ENCODE measurements at regions not wholly inside any gene's neighbourhood (a gene's known extent, or its start where the extent isn't known, plus 50 kb on each side); places are given as distances from the start of the nearest gene placed in this dataset.
"Not testable (repeated sequence)": the region's sequence is repeated elsewhere in the genome, so short reads cannot be mapped to it uniquely, and the experiment has no call there.

DNA sequence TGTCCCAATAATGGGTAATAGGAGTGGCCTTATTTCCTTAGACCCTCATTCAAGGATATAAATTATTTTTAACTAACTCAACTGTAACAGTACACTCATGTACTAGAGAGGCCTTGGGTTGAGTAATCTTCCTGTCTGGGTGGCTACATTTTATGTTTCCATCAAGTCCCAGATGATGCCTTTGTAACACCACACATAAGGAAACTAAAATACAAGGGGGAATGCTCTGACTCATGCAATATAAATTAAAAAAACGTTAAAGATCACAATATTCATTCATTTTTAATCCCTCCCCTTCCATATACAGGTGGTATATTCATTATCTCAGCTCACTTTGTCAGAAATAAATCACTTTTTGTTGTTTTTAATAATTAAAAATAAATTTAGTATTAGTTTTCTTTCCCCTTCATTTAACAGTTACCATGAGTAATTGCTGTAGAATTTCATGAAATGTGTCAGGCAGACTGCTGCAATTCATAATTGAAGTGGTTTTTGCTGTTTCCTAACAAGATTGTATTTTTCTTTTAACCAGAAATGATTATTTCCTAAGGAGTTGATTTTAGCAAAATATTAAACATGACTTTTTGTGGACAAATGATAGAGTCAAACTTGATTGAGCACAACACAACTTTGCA, 1403.6 kb downstream of the SUCLG1 start:
- DNase-seq (ENCODE audit: low read depth): peak; percentile 88

DNA sequence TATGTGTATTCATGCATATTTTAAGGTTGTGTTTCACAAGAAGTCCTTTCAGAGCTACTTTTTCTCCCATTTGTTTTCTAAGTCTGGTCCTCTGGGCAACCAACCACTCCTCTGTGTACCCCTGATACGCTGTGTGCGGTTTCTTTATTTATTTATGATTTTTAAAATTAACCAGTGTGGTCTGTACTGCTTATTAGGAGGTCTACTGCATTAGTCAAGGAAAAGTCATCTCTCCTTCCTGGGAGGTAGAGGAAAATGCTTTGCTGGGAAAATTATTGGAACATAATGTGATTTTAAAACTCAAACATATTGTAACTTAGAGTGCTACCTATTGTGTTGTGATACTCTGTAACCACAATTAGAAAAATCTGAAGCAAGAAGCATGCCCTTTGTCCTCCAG, 1404.3 kb downstream of the SUCLG1 start:
- no peak for DNase-seq (ENCODE audit: low read depth)

DNA sequence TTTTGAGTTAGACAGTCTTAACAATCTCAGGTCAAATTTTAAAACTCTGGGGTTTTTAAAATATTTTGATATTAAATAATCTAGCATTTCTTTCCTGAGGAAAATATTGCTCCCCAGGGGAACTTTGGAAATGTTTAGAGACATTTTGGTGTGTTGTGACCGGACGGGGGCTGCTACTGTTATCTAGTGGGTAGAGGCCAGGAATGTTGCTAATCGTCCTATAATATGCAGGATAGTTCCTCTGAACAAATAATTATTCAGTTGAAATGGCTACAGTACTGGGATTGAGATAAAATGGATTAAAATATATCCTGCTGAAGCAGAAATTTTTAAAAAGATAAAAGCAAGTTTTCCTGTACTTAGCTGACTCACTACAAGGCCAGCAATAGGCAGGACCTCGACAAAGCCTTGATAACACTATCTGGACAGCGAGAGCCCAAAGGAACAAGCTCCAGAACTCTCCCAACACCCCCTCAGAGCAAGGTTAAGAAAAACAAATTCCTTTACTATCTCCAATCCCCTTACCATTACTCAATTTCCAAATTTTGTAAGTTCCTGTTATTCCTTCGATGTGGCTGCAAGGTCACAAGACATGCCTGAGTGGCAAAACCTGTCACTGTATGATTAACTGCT, 1407.4 kb downstream of the SUCLG1 start:
- DNase-seq (ENCODE audit: low read depth): no peak

DNA sequence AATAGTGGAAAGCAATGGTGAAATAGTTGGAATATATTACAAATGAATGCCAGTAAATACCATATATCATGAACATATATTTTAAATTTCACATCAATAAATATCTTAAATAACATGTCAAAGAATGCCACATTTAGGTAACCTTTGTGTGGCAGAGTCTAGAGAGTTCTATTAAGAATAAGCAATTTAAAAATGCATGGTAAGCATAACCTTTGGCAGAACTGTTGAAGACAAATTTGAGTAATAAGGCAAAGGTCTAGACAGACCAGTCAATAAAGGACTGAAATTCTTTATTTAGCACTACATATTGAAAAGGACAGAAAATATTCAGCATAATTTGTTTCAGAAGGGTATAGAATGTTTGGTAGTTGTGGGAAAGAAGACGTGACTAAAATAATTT, 1417.0 kb downstream of the SUCLG1 start:
- no peak for DNase-seq (ENCODE audit: low read depth)

DNA sequence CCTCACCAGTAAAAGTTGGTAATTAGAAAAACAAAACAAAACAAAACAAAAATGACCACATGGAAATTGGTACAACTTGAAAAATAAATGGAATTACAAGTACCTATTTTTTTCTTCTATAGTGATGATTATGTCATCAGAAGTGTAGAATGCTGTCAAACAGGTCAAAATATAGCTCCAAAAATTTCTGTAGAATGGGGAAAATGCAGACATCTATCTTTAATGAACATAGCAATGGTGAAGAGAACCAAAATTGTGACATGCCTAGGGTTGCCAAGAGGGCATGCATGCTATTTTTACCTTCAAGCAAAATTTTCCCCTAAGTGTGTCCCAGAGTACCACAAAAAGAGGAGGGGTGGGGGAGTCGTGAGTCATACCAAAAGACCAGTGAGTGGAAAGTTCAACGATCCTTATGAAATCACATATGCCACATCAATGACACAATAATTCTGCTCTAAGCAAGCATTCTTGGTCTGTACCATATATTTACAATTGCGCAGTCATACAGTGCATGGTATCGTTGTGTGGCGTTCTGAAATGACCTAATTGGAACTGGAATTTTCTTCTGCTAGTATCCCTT, 1436.4 kb downstream of the SUCLG1 start:
- DNase-seq (ENCODE audit: low read depth): no peak

DNA sequence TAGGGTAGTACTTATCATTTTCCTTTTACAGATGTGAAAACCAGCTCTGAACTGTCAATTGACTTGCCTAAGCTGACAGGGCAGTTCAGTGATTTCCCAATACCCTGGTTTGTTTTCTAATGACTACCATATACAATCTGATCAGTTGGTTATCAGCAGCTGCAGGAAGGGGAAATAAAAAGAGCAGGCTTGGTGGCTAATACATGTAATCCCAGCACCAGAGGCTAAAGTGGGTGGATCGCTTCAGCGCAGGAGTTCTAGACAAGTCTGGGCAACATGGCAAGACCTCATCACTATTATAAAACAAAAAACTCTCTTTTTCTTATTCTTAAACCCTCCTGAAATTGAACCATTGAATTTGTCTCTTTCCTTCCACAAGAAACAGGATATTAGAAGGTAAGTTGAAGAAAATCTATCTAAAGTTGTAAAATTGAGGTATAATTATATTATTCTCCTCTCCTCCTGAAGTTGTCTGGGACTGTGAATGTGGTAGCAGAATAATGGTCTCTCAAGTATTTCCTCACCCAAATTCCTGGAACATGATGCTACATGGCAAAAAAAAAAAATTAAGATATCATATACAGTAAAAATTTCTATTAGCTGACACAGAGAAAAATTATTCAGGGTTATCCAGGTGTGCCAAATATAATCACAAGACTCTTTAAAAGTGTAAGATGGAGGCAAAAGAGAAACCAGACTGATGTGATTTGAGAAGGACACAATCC, 1441.6 kb downstream of the SUCLG1 start:
- DNase-seq (ENCODE audit: low read depth): no peak

DNA sequence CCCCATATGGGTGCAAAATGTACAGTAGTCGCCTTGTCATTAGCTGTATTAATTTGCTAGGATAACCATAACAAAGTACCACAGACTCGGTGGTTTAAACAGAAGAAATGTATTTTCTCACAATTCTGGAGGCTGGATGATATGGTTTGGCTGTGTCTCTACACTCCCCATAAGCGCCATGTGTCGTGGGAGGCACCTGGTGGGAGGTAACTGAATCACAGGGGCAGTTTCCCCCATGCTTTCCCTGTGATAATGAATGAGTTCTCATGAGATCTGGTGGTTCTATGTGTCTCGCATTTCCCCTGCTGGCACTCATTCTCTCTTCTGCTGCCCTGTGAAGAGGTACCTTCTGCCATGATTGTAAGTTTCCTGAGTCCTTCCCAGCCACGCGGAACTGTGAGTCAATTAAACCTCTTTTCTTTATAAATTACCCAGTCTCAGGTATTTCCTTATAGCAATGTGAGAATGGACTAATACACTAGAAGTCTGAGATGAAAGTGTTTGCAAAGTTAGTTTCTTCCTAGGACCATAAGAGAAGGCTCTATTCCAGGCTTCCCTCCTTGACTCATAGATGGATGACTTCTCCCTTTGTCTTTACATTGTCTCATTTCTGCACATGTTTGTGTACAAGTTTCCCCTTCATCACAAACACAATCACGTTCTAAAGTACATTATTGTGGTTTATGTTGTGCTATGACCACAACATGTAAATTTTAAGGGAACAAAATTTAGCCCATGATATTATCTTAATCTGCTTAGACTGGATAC, 1442.6 kb downstream of the SUCLG1 start:
- DNase-seq (ENCODE audit: low read depth): no peak

DNA sequence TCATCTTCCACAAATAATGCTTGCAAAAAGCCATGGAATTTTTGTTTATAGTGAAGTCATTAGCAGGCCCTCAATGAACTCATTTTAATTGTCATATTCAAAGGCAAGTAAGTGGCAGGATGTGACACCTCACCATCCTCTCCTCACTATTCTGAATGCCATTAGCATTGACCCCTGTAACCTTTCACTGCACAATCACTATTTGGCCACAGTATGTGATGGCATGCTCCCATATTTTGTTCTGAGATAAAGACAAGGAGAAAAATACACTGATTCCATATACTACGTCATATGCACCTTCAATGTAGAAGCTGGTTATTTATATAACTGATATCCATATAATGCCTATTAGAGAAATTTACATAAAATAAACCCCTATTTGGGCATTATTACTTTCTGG, 1443.2 kb downstream of the SUCLG1 start:
- DNase-seq (ENCODE audit: low read depth): no peak

DNA sequence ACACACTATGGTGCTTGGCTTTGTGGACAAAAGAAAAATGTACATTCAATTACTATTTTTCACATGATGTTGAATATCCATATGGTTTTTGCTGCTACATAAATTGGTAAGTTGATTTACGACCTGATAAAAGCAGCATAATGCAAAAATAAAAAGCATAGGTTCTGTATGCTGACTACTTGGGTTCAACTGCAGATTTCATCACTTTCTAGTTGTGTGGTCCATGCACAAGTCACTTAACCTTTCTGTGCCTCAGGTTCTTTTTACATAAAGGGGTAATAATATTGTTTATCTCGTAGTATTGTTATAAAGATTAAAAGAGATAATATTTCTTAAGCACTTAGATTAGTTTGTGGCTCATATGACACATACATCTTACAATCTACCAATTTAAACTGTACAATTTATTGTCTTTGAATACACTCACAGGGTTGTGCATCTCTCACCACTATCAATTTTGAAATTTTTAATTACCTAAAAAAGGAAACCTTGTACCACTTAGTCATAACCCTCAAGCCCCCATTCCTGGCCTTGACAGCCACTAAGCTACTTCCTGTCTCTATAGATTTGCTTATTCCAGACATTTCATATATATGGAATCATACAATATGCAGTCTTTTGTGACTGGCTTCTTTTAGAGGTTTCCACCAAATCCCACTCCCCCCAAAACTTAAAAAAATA, 1443.9 kb downstream of the SUCLG1 start:
- no peak for DNase-seq (ENCODE audit: low read depth)

DNA sequence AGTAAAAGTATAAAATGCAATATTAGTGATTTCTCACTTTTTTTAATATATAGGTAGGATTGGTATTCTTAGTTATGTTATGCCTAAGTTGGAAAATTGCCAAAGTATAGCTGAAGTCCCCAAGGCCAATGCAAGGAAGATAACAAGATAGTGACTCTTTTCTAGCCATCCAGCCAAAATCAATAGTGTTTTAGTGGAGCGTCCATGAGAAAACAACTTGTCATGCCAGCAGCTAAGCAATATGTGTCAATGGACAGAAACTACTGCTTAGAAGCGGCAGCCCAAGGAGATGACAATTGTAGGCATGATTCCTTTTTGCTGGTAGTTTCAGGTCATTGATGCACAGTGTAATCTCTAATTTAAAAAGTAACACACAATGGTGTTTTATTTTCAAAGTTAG, 1444.6 kb downstream of the SUCLG1 start:
- no peak for DNase-seq (ENCODE audit: low read depth)

DNA sequence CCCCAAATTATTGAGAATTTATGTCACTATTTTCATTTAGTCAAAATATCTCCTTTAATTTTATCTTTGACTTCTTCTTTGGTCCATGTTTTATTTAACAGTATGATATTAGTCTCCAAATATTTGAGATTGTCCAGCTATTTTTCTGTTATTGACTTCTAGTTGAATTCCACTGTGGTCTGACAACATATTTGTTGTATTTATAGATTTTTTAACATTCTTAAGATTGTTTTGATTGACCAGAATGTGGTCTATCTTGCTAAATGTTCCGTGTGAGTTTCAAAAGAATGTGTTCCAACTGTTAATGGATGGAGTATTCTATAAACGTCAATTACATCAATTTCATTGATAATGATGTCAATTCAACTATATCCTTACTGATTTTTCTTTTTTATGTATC, 1452.1 kb downstream of the SUCLG1 start:
- DNase-seq (ENCODE audit: low read depth): no peak

DNA sequence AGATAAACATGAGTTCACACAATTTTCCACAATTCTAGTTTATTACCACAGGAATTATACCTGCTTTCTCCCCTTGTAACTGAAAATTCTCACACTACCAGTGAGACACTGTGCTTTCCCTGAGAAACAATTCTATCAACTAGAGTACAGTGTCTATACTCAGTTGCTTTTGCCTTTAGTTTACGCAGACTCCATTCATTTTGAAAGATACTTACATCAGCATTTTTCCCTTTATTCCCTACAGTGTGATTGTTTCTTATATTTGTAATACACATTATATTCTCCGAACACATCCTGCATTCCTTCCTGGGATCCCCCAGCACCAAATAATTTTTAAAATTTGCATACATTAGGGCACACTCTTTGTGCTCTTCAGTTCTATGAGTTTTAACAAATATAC, 1455.5 kb downstream of the SUCLG1 start:
- DNase-seq (ENCODE audit: low read depth): no peak

DNA sequence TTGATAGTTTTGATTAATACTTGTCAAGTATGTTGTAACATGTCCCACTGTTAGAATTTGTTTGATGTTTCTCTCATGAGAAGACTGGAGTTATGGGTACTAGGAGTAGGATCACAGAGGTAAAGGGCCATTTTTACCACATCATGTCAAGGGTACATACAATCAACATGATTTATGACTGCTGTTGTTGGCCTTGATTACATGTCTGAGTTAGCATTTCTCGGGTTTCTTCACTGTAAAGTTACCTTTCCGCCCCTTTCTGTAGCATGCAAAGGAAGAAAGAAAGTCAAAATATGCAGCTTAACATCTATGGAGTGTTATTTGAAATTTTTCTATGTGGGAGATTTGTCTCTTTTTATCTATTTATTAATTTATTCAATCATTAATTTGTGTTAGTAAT, 1456.4 kb downstream of the SUCLG1 start:
- DNase-seq (ENCODE audit: low read depth): no peak

DNA sequence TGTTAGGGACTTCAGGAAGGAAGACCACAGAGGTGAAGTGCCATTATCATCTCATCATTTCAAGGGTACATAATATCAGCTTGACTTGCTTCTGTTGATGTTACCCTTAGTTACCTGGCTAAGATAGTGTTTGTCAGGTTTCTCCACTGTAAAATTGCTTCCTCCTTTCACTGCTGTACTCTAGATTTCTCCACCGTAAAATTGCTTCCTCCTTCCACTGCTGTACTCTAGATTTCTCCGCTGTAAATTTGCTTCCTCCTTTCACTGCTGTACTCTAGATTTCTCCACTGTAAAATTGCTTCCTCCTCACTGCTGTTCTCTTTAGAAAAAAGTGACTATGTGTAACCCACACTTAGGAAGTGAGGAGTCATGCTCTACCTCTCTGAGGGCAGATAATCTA, 1460.3 kb downstream of the SUCLG1 start:
- no peak for DNase-seq (ENCODE audit: low read depth)

DNA sequence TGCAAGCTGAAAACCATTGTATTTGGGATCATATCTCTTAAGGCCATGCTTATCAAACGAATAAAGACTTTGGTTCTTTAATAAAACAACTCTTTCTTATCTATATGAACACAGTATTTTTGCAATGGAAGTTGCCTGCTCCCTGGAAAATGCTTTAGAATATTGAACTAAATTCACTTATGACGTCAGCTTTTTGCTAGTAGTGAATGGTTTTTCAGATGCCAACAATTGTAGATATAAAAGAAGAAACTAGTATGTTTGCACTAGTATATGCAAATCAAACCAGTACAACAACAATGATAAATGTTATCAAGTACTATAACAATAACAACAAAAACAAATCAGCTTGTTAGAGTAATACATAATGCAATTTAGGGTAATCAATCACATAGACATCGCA, 1462.9 kb downstream of the SUCLG1 start:
- no peak for DNase-seq (ENCODE audit: low read depth)

DNA sequence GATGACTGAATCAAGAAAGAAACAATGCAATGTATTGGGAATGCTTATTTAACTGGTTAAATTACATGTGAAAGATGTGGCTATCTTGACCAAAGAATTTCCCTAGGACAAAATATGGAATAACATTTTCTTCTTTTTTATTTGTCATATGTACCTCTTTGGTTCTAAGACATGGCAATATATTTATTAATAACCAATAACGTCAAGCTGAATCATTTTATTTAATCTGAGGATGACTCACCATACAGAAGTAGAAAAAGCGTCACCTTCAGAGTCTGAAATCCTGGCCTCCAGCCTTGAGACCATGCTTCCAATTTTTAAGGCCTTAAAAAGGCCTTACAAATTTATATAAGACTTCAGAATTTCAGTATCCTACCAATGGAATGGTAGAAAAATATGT, 1464.9 kb downstream of the SUCLG1 start:
- DNase-seq (ENCODE audit: low read depth): no peak

DNA sequence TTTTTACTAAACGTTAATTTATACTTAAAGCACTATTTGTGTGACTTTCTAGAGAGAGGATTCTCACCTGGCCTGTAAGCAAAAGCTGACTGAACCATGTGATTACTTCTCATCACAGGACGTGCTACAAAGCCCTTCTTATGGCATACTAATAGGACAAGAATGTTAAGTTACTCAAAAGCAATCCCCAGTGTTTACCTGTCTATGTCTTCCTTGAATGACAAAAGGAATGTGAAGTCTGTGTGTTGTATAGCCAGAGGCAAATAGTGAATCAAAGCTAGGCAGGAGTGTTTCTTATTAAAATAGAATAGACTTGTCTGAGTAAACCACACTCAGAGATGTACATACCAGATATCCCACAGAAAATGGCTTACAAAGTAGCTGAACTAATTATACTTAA, 1465.5 kb downstream of the SUCLG1 start:
- DNase-seq (ENCODE audit: low read depth): peak; percentile 34

DNA sequence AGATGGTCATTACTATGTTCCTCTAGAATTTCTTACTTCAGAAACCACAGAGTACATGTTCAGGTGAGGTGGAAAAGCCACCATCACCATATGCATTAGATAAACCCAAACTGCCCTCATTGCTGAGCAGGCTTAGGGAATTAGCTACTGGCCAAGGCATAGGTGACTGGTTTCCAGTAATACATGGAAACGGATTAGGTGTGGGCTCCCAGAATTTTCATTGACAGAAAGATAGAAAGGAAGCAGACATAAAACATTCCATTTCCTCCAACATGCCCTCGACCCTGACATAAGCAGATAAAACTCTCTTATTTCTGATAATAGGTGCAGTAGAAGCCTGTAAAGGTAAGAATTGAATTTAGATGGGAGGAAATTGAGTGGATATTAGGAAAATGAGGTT, 1466.1 kb downstream of the SUCLG1 start:
- DNase-seq (ENCODE audit: low read depth): no peak

DNA sequence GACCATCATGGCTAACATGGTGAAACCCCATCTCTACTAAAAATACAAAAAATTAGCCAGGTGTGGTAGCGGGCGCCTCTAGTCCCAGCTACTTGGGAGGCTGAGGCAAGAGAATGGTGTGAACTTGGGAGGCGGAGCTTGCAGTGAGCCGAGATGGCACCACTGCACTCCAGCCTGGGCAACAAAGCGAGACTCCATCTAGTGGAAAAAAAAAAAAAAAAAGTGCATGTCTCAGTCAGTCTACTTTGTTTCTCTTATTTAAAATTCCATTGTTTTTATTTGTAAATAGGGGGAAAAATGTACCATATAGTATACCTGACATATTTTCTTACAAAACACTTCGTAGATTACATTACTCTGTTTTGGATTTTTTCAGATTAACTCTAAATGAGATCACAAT, 1471.4 kb downstream of the SUCLG1 start:
- not testable (repeated sequence) for DNase-seq (ENCODE audit: low read depth)

DNA sequence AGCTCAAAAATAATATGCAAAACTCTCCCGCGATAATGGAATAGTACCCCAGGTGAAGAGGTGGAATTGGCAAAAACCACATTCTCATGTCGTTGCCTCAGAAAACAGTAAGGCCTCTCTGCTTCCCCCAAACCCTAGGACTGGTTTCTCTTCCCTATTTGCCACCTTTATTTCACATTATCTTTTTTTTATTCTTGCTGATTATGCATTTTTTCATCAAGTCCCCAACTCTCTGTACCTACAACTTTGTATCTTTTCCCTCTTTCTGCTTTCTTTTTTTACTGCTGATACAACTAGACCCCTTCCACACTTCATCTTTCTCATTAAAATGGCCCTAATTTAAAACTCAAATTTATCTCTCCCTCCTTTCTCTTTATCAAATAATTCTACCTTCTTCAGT, 1472.2 kb downstream of the SUCLG1 start:
- no peak for DNase-seq (ENCODE audit: low read depth)

DNA sequence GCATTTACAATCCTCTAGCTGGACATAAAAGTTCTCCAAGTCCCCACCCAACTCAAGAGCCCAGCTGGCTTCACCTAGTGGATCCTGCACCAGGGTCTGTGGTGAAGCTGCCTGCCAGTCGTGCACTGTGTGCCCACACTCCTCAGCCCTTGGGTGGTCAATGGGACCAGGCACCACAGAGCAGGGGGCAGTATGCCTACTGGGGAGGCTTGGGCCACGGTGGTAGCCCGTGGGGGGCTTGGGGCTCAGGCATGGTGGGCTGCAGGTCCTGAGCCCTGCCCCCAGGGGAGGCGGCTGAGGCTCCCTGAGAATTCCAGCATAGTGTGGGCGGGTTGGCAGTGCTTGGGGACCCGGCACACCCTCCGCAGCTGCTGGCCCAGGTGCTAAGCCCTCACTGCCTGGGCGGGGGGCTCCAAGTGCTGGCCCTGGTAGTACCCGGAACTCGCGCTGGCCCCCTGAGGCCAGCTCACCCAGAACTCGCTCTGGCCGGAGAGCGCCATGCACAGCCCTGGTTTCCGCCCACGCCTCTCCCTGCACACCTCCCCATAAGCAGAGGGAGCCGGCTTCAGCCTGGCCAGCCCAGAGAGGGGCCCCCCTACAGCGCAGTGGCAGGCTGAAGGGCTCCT, 1473.4 kb downstream of the SUCLG1 start:
- no peak for DNase-seq (ENCODE audit: low read depth)

Measured in HS-5 (cell line).